Stimulated activated CD4-positive, alpha-beta T cell treated with anti-CD3 and anti-CD28 coated beads, Interleukin-1b, Interleukin-23, amount 100 ng/mL, for 48 hours (primary cell): ENCODE measurements at regions not wholly inside any gene's neighbourhood (a gene's known extent, or its start where the extent isn't known, plus 50 kb on each side); places are given as distances from the start of the nearest gene placed in this dataset.

Experiments
- DNase-seq: peaks from one replicate; pipeline ENCODE4 v3.0.0-alpha.2; 2020

DNA sequence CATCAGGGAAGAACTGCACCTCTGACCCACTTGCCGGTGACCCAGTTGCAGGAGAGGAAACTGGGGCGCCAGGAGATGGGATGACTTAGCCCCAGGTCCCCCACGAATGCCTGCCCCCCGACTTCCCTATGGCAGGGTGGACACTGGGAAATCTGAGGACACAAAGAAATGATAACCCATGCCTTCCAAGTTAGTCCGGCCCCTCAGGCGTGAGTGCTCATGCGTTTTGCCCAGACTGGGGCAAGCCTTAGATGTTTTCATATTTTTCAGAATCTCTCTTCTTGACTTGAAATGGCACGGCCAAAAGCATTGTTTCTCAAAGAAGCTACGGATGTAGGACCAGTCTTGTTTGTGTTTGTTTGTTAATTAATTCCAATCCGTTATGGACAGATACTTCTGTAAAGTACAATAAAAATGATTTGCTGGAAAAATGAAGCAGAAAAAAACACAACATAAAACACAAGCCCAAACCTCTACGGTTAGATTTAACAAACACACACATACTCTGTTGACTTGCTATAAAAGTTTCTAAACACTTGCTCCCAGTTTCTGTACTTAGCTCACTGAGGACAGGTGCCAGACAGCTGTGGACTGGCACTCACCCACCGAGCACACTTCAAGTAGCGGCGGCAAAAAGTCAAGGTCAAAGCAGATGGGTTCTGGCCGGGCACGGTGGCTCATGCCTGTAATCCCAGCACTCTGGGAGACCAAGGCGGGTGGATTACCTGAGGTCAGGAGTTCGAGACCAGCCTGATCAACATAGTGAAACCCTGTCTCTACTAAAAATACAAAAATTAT is 341.5 kb downstream of the BCOR start:
- no peak for DNase-seq

- no peak for DNase-seq
Observed at GRCh38 chrX:39757971-39758370, 339.8 kb downstream of the BCOR start.

DNA sequence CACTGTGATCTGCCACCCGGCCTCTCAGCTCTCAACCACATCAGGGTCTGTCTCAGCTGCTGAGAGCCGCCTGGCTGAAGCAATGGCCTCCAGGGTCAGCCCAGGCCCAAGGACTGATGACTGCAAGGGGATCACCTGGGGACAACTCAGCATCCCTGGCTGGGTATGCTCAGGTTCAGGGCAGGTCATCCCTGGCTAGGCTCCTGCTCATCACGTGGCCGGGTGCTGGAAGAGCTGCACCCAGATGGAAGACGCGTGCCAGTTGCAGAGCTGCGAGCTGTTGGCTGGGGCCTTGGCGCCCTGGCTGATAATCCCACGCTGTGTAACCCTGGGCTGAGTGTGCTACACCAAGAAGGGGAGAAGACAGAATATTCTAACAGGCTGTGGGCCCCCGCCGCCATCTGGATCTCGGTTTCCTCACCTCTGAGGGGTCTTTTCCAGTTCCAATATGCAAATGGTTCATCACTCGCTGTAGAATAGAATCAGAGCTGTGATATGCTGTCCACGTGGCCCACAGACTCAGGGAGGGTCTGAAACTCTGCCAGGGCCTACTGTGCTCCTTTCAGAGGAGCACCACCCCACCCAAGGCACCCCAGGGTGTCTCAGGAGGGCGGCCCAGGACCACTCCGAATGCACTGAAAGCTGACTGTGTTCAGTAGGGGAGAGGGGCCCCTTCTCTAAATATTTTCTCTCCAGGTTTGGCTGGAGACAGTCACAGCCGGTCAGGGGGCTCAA is 338.8 kb downstream of the BCOR start:
- no peak for DNase-seq

- DNase-seq, result no peak
Observed at GRCh38 chrX:39759526-39760224, 338.1 kb downstream of the BCOR start.

DNA sequence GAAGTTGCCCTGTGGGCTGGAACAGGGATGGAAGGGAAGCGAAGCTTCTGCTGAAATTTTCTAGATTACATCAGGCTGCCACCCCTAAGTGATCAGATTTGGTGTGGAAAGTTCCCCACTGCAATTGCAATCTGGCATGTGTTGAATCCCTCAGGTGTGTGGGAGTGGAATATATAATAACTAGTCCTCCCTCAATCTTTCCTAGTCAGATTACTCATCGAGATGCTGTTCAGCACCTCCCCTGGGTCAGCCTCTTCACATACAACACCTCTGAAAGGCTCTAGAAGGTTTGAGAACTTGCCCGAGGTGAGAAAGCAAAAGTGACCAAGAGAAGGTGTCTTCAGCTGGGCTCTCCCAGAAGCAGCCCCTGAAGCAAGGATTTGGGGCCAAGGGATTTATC is 336.8 kb downstream of the BCOR start:
- DNase-seq, result no peak

GRCh38 chrX:39762266-39762841 is 335.4 kb downstream of the BCOR start:
- no peak for DNase-seq

DNA sequence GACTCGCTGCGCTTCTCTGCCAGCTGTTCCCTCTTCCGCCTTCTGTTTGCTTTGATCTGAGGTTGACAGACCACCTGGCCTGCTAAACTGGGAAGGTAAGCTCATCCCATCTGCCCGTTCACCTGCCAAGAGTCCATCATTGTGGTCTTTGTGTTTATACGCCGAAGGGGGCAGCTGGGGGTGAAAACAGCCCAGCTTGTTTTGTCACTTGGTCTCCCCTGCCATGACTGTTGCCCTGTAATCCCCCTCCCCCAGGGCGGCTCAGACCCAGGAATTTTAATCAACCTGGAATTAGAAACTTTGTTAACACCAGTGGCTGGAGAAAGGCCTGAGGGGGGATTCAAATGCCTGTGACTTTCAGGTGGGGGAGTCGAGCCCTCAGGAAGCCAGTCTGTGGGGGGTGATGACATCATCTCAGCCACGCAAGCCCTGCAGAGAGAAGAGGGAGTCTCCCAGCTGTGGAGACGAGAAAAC is 333.3 kb downstream of the BCOR start:
- no peak for DNase-seq

- DNase-seq, result no peak
Observed at GRCh38 chrX:39765327-39765726, 332.4 kb downstream of the BCOR start.

- DNase-seq, result peak; percentile 8
Observed at GRCh38 chrX:39766085-39766726, 331.6 kb downstream of the BCOR start.

DNA sequence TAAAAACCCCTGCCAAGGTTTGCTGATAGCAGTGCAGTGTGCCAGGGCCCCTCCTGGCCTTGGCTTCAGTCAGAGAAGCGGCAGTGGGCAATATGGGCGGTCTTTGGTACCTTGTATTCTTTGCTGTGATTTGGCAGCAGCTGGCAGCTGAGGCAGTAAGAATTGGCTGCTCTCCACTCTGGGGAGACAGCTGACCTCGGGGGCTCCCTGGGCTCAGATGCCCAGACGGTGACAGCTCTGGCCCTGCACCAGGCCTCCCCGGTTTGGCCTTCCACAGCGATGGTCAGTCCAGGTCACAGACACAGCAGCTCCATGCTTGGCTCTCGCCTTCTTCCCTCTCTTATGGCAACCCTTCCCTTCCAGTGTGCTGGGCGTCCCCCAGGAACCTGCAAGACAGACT is 330.9 kb downstream of the BCOR start:
- DNase-seq, result no peak

DNA sequence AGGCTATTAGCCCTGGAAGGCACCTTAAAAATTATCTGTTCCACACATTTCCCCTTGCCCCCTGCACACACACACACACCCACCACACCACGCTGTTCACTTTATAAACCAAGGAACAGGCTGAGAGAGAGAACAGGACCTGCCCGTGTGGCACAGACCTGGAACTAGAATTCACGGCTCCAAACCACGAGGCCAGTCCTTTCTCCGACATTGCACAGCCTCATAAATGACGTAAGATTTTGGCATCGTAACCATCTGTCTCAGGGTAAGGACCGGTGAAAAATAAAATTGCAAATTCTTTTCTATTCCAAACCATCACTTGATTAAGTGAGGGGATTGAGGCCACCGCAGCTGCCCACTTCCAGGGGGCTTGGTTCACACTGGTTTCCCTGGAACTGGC is 330.3 kb downstream of the BCOR start:
- DNase-seq, result no peak

DNA sequence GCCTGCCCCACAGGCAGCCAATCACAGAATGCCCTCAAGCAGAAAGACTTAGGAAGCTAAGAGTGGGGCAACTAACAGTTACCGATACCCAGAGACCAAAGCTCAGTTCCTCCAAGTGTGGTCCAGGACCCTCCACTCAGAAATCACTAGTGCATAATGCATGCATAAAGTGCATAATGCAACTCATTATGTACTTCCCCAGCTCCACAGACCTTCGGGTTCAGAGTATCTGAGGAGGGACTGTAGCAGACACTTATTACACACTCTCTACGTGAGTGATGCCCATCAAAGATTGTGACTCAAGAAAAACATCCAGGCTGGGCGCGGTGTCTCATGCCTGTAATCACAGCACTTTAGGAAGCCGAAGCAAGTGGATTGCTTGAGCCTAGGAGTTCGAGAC is 328.0 kb downstream of the BCOR start:
- no peak for DNase-seq

DNA sequence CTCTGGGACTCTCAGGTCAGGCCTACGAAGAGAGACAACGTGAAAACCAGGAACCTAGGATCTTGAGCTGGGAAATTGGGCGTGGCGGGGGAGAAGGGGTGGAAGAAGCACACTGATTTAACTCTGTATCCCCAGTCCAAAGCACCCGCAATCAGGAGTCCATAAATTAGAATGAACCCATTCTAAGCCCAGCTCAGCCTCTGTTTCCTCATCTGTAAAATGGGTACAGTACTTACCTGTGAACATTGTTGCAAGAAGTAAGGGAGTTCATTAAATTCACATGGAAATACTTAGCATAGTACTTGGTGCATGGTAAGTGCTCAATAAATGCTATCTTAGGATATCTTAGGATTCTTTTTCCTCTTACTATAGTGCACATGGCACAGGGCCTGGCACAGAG is 326.7 kb downstream of the BCOR start:
- no peak for DNase-seq

- DNase-seq, result peak; percentile 75
Observed at GRCh38 chrX:39772057-39772832, 325.5 kb downstream of the BCOR start.

DNA sequence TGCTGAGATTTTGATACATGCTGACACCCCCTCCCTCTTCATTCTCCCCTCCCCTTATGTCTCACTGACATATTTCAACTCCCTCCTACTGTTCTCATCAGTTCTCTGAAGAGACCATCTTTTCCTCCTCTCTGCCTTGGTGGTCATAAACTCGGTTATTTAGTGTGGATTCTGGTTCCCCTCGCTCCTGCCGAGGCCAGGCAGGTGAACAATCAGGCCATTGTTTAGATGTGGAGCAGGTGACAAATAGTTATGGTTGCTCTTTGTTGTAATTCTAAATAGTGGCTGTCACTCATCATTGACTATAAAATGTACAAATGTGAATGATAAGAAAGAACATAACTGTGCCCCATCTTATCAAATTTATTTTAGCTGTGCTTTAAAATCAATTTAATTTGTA is 324.6 kb downstream of the BCOR start:
- no peak for DNase-seq

GRCh38 chrX:39773923-39774773 is 323.6 kb downstream of the BCOR start:
- peak; percentile 19 for DNase-seq

DNA sequence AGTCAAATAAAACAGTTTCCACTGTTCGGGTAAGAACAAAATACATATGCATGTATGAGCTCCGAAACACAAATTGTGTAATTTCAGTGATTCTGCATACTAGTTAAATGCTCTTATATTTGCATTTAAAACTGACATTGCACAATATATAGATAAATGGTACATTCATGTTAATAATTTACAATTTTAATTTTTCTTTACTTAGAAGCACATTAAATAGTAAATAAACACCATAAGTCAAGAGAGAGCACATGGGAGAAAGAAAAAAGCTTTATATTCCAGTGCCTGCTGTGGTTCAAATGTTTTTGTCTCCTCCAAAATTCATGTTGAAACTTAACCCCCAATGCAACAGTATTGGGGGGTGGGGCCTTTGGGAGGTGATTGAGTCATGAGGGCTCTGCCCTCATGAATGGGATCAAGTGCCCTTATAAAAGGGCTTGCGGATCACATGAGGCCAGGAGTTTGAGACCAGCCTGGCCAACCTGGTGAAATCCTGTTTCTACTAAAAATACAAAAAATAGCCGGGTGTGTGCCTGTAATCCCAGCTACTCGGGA is 322.9 kb downstream of the BCOR start:
- DNase-seq, result no peak

GRCh38 chrX:39777623-39778025 is 320.1 kb downstream of the BCOR start:
- peak; percentile 54 for DNase-seq

DNA sequence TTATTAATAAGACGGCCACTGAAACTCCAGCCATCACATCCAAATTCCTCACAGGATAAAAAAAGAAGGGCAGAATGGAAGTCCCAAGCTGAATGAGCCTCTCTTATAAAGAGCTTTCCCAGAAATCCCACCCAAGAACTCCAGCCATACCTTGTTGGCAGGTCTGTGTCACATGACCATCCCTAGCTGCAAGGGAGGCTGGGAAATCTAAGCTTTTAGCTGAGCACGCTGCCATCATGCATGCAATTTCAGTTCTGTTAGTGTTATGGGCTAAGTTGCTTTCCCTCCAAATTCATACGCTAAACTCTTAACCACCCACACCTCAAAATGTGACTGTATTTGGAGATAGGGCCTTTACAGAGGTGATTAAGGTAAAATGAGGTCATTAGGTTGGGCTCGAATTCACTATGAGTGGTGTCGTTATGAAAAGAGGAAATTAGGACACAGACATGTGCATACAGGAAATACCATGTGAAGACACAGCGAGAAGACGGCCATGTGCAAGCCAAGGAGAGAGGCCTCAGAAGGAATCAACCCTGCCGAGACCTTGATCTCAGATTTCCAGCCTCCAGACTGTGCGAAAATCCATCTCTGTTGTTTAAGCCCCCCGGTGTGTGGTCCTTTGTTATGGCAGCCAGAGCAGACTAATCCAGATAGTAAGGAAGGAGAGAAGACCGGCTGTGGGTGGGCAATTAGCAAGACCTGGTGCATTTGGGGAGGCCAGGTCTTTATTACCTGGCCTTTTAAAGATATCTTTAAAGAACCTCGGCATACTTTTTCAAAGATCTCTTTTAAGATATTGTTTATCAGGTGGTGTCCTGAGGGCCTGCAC is 317.6 kb downstream of the BCOR start:
- no peak for DNase-seq

DNA sequence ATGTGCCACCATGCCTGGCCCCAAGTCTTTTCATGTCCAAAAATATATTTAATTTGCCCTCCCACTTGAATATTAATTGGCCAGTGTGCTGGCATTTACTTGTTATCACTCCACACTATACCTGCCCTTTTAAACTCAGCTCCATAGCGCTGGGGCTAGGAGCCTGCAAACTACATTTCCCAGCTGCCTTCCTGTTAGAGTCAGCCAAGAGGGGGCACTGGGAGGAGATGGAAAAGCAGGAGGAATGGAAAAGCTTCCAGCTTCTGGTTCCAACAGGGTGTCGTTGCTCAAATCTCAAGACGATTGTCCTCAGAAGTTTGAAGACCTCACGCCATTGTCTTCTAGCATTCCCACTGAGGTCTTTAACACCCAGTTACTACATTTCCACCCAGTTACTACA is 315.5 kb downstream of the BCOR start:
- DNase-seq, result no peak
